ENCODE measurements at regions not wholly inside any gene's neighbourhood (a gene's known extent, or its start where the extent isn't known, plus 50 kb on each side); places are given as distances from the start of the nearest gene placed in this dataset.

DNA sequence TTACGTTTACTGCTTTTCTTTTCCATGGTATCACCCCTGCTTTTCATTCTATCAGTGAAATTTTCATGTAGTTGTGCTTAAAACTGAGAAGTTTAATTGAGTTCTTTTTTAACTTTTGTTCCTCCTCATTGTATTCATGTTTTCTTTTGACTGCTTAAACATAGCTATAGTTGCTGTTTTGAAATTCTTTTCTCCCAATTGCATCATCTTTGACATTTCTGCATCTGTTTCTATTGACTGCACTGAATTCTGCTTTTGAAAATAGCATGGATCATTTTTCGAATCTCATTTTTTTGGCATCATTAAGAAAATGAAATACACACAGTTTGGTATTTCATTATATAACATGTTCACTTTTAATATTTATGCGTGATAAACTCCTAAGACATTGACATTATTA is 694.9 kb downstream of the MECOM start:
- TF ChIP-seq, protein P1, sequence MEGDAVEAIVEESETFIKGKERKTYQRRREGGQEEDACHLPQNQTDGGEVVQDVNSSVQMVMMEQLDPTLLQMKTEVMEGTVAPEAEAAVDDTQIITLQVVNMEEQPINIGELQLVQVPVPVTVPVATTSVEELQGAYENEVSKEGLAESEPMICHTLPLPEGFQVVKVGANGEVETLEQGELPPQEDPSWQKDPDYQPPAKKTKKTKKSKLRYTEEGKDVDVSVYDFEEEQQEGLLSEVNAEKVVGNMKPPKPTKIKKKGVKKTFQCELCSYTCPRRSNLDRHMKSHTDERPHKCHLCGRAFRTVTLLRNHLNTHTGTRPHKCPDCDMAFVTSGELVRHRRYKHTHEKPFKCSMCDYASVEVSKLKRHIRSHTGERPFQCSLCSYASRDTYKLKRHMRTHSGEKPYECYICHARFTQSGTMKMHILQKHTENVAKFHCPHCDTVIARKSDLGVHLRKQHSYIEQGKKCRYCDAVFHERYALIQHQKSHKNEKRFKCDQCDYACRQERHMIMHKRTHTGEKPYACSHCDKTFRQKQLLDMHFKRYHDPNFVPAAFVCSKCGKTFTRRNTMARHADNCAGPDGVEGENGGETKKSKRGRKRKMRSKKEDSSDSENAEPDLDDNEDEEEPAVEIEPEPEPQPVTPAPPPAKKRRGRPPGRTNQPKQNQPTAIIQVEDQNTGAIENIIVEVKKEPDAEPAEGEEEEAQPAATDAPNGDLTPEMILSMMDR (IDR thresholded peaks at IDR 0.05), result no peak
- no peak for TF ChIP-seq POLR2A (IDR thresholded peaks at IDR 0.05)

Data from adrenal gland (tissue), 5 donors.